B cell (primary cell): ENCODE measurements at regions not wholly inside any gene's neighbourhood (a gene's known extent, or its start where the extent isn't known, plus 50 kb on each side); places are given as distances from the start of the nearest gene placed in this dataset.

Experiments
- CTCF ChIP-seq: fragments of 200-600 bp; IDR thresholded peaks from one replicate; pipeline ENCODE4 v1.8.0; 2022; ENCODE audit warnings: antibody characterized with exemption, mild to moderate bottlenecking
- EZH2 ChIP-seq: IDR thresholded peaks from 2 replicates; pipeline ENCODE4 v1.6.1; 2012; ENCODE audit warnings: borderline replicate concordance, low read depth, mild to moderate bottlenecking, moderate library complexity, low read length; ENCODE audit not compliant: insufficient read depth, poor library complexity, severe bottlenecking

DNA sequence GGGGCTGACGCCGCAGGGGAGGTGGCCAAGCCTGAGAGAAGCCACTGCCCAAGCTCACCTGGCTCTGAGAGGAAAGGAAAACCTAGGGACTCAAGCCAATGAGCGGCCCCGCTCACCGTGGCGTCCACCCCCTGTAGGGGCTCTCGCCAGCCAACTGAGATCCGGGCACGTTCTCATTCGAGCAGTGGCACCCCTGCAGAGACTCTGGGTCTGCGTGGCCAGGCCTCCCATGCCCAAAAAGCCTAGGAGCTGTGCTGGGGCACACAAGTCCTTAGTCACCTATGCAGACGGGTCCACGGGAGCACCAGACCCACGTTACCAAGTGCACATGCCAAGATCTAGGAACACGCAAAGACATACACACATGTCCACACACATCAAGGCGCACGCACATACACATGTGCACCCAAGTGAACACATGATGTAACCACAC, 106.2 kb downstream of the NCOR2 start:
- TF ChIP-seq CTCF (no peak), EZH2 (no peak)
